GM19240 (cell line): ENCODE measurements at regions not wholly inside any gene's neighbourhood (a gene's known extent, or its start where the extent isn't known, plus 50 kb on each side); places are given as distances from the start of the nearest gene placed in this dataset.

ENCODE experiments used
- DNase-seq: peaks from one replicate; pipeline ENCODE4 v3.0.0; 2011; ENCODE audit warnings: low spot score; ENCODE audit not compliant: insufficient read length

- no peak for DNase-seq
Measured at GRCh38 chr11:92477686-92478085, 253.1 kb downstream of the FAT3 start.

DNA sequence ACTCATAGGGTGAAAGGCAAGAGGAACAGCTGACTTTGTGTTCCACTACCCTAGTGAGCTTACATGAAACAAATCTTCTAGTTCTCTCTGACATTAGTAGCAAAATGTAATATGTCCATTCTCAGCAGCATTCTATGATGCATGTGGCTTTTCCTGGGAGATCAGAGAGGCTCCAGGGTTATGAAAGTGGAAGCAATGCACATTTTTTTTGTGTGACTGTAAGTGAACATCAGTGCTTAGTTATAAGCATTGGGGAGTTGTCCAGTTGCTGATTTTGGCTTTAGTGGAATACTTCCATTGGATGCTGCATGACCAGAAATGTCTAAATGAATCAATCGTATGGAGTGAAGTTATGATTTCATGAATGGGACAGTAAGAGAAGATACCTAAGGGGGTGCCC, 255.9 kb downstream of the FAT3 start:
- DNase-seq = no peak

GRCh38 chr11:92482492-92483060, 258.0 kb downstream of the FAT3 start:
- no peak for DNase-seq

DNA sequence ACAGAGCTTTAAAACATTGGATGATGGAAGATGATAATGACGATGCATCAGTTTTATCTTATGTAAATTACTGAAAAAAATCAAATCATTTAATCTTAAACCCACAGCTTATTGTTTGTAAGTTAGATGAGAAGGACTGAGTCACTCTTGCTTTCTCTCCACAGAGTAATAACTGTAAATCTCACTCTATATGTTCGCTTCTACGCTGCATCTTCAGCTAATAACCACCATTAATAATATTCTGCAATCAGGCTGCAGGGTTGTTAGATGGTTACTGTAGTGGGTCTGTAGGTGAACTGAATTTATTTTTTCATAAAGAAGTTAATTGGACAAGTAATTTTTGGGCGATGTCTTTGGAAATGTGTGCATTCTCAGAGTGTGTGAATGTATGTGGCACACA, 260.0 kb downstream of the FAT3 start:
- no peak for DNase-seq

DNA sequence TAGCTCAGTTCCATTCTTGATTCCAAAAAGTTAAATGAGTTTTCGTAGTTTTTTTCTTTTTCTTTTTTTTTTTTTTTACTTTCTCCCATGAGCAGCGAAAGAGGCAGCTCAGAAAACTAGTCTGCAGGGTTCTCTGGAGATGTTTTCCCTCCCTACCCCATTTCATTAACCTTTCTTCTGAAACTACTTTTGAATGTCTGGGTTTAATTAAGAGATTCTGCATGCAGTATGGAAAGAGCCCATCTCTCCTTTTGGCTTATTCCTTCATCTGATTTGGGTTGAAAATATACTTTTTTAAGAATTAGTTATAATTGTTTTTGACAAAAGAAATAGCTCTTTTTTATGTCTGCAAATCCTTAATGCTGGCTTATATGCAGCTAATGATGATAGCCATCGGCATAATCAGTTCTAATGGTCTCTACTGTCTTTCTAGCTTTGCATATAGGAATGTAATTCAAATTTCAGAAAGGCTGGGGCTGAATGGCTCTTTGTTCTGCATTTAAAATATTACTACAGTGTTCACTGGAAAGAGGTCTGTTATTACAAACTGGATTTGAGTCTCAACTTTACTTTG, 265.3 kb downstream of the FAT3 start:
- DNase-seq = no peak

DNA sequence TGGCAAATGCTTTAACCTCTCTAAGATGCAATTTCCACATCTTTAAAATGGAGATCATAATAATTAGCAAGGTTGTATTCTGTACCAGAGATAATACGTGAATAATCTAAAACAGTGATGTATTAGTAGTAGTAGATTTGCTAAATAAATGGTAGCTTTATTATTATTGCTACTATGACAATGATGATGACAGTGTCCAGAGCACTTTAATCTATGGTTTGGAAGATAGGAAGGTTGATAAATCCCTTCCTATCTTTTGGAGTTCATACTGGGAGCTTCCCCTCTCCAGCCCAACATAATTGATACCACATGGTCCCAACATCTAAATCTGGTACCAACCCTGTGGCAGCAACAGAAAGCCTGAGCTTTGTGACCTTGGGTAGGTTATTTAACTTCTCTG, 267.8 kb downstream of the FAT3 start:
- no peak for DNase-seq

- no peak for DNase-seq
Measured at GRCh38 chr11:92495107-92495793, 270.6 kb downstream of the FAT3 start.

DNA sequence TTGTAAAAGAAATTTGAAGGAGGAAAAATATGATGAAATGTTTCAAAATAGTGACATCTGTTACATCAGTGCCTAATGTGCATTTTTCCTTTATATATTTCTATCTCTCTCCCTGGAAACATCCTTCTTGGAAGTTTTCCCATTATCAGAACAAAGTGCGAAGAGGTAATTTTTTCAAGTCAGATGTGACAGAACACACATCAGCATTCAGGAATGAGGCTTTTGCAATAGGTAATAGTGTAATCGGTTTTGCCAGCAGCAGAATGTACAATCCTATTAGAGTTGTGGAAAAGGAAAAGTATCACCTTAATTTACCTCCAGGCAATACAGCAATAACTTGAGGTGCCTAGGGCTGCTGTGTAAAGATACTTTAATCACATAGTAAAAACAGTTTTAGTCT, 275.8 kb downstream of the FAT3 start:
- DNase-seq = no peak

DNA sequence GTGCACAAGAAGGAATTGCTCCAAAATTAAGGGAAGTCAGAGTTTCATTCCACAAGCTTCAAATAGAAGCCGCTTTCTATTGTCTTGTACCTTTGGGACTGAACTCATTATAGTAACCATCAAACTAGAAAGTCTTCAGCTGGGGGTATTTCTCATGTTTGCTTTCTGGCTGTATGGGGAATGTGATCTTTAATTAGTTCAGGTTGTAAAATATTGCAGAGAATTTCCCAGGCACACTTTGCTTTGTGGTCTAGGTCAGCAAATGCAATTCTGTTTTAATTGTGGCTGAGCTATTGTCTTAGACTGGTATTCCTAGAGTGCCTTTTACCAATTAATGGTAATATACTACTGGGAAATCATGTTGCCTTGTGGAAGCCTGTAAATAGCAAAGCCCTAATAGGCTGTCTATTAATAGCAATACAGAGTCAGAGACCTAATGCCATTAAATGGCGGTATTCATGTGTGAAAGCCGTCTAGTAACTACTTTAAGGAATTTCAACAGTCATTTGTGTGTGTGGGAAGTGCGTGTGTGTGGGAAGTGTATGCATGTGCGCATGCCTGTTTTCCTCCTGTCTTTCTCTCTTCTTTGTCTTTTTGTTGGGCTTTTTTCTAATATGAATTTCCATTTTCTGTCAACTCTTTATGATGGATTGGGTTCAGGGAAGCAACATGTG, 276.6 kb downstream of the FAT3 start:
- no peak for DNase-seq

DNA sequence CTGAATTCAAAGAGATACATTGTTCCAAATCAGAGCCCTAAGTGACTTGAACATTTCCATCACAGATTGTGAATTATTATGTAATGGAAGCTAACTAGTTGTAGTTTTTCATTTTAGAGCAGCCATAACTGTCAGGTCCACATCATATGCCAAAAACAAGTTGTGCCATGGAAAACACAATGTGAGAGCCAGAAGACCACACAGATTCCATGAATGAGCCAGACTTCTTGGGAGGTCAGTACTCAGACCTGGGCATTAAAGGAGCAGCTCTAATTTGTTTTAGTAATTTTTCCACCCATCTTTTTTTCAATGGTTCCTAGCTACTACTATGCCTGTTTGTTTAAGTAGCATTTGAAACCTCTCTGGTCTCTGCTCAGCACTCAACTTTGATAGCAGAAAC, 279.4 kb downstream of the FAT3 start:
- DNase-seq = no peak

DNA sequence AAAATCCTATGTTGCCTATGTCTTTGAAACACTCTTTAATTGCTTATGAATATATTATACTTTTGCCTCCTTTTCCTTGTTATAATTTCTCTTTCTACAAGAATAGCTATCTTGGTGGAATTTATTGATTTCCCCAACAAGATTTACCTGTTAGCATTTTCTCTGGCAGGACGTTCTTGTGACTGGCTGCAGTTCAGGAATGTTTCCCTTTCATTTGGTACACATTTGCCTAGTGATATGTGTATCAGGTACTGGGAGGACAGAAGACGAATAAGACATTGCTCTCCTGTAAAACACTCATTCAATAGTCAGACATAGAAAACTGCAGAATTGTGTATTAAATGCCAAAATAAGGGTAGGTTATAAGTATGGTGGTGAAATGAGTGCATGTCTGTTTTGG, 279.9 kb downstream of the FAT3 start:
- DNase-seq = no peak

DNA sequence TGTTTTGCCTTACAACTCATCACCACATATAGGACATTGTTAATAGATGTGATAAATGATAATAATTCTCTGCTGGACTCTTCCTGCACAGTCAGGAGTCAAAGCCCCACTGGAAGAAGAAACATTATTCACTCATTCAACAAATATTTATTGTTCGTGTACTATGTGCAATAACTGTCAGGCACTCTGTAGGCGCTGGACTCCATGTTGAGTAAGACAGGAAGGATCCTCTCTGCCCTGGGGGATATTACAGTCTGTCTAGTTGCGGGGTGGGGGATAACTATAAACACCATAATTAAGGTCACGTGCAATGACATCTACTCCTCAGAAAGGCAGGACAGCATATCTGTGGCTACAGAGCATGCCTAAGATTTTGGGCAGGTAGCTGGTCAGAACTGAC, 281.1 kb downstream of the FAT3 start:
- DNase-seq = no peak

DNA sequence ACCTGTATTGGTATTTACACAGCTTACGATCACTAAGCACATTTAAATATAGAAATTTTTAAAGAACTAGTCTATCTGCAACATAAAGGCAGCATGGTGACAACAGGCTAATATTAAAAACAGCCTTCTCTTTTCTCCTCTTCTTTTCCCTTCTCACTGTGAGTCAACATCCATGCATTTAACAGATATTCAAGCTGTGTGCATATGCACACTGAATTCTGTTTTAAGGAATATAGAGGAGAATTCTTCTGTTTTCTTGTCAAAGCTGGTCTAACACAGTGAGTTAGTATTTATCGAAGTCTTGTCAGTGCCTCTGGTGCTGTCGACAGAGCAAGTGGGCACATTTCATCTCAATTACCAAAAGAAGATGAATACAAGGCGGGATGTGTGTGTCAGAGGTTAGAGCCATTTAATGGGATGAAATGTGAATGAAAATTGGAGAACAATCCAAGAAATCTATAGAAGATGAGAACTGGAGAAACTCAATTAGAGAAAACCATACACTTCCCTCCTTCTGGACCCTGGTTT, 282.3 kb downstream of the FAT3 start:
- no peak for DNase-seq

DNA sequence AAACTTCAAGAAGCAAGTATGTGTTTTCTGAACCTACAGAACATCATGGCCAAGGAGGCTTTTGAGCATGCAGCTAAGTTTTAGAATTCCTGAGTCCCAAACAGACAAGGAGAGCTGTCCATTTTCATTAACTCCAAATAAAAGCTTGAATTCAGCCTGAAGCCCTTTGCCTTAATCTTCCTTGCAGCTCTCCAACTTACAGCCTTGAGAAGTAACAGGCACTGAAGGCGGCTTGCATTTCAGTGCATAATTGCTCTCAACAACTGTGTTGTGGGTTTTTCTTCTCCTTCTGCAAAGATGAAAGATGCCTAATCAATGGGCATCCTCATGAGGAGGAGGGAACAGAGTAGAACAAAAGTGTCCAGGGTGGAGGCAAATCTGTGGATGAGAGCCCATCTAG, 286.0 kb downstream of the FAT3 start:
- no peak for DNase-seq

DNA sequence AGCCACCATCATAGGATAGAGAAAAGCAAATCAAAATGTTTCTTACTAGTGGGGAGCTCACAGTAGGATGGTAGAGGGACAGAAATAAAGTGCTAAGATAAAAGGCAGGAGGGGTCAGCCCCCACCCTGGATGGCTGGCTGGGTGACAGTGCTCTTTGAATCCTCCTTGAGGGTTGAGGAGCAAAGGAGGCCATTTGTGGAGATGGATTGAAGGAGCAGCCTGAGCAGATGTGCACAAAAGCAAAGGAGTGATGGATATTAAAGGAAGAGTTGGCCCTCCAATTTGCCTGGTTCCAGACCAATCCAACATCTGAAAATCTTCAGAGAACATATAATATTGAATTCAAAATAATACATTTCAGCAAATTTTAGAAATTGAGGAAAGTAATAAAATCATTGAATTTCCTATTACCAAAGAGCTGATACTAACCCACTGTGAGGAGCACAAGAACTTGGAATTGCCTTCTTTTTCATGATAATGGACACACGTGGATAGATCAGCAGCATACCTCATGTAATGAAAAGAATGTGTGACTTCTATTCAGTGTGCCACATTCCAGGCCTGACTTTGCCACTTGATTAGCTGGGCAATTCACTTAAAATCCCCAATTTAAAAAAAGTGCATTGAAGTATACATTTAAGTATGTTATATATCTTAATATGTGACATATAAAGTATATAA, 287.0 kb downstream of the FAT3 start:
- no peak for DNase-seq

DNA sequence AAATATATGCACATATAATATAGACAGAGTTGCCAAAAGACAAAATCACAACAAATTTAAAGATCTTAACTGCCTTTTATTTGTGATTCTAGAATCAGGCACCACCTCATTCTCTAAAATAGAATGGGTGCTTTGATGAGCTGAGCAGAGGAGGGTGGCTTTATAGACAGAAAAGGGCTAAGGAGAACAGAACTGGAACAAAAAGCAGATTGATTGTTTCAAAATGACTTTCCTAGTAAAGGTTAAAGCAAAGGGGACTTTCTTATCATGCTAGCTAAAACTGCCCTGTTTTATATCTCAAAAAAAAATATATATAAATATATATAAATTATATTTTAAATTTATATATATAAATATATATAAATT, 287.6 kb downstream of the FAT3 start:
- DNase-seq = no peak

- no peak for DNase-seq
Measured at GRCh38 chr11:92523611-92524010, 299.0 kb downstream of the FAT3 start.

- no peak for DNase-seq
Measured at GRCh38 chr11:92524542-92524941, 299.9 kb downstream of the FAT3 start.

- no peak for DNase-seq
Measured at GRCh38 chr11:92527467-92527866, 302.8 kb downstream of the FAT3 start.

DNA sequence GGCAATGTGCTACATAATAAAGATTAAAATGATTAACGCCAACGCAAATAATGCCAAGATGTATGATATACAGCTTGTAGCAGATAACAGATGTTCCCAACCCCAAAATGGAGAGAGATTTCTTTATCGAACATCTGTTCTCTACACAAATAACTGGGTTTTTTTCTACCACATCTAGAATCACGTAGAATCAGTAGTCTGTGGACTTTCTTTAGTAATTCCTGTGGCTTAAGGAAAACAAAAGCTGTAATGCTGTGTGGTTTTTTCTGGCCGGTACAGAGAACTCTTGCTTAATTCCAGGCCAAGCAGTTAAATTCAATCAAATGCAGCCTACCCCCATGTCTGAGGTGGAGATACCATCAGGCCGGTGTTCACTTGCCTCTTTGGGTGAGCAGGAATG, 303.4 kb downstream of the FAT3 start:
- DNase-seq = no peak

DNA sequence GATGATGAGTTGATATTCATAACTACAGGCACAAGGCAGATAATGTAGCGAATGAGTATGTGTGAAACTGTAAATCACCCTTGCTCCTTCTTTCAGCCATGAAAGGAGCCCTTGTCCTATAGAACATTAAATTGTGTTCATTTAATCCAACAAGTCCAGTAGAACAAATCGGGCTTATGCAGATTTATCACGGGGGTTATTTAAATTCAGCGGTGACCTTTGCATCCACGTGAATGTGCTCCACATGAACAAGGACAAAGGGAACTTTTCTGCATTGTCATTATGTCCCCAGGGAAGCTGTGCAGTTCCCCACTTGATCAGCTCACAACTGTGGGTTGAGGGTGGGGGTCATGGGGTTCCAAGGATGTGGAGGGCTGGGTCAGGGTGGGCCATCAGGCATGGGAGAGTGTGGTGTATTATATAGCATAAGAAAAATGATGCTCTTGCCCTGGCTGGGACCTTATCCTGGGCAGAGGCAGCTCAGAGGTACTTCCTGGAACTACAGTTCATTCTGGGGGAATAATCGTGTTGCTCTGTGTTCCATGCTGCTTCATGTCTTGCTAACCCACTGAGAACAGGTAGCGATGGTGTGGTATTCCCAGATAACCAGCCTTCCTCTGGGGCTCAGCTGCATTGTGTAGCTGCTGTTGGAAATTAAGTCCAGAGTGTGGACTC, 306.6 kb downstream of the FAT3 start:
- no peak for DNase-seq
